Loucy (cell line): ENCODE measurements at regions not wholly inside any gene's neighbourhood (a gene's known extent, or its start where the extent isn't known, plus 50 kb on each side); places are given as distances from the start of the nearest gene placed in this dataset.

Experiments used
- EZH2phosphoT487 ChIP-seq: fragments of 200-600 bp; IDR thresholded peaks from 2 replicates; pipeline ENCODE4 v1.6.1; 2018; ENCODE audit warnings: antibody characterized with exemption, mild to moderate bottlenecking, moderate library complexity, borderline replicate concordance
- TF ChIP-seq, protein P1 (sequence below): fragments of 200-600 bp; sonication (generic); conservative IDR thresholded peaks from 2 replicates; pipeline ENCODE4 v1.5.1; 2014; ENCODE audit warnings: mild to moderate bottlenecking, antibody characterized with exemption, low read length

DNA sequence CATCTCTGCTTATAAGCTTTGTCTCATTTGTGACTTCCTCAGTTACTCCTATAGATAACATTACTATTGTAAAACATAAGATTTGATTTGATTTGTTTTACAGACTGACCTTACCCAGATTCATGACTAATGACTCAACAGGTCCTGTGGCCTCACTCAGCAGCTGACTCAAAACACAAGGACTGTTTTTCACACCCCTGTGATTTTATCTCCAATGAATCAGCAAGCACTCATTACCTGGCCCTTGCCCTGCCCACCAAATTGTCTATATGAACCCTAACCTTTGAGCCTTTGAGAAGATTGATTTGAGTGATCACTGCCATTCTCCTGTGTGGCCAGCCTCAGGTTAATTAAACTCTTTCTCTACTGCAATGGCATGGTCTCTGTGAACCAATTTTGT lies 1064.6 kb upstream of the LRRTM3 start:
- TF ChIP-seq, protein P1, sequence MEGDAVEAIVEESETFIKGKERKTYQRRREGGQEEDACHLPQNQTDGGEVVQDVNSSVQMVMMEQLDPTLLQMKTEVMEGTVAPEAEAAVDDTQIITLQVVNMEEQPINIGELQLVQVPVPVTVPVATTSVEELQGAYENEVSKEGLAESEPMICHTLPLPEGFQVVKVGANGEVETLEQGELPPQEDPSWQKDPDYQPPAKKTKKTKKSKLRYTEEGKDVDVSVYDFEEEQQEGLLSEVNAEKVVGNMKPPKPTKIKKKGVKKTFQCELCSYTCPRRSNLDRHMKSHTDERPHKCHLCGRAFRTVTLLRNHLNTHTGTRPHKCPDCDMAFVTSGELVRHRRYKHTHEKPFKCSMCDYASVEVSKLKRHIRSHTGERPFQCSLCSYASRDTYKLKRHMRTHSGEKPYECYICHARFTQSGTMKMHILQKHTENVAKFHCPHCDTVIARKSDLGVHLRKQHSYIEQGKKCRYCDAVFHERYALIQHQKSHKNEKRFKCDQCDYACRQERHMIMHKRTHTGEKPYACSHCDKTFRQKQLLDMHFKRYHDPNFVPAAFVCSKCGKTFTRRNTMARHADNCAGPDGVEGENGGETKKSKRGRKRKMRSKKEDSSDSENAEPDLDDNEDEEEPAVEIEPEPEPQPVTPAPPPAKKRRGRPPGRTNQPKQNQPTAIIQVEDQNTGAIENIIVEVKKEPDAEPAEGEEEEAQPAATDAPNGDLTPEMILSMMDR, result no peak
- TF ChIP-seq EZH2phosphoT487, result no peak
